ENCODE measurements at regions not wholly inside any gene's neighbourhood (a gene's known extent, or its start where the extent isn't known, plus 50 kb on each side); places are given as distances from the start of the nearest gene placed in this dataset.

GRCh38 chr6:56393615-56394612 lies 146.5 kb upstream of the COL21A1 start:
- H3K9me3 ChIP-seq (ENCODE audit: control insufficient read depth in 2 of 2, insufficient read depth in 1 of 2, low read length in 1 of 2) = no peaks in the 10 kb centered on the region
- no peaks in the 10 kb centered on the region for H3K27me3 ChIP-seq (ENCODE audit: control insufficient read depth in 2 of 2, insufficient read depth in 1 of 2, low read length in 1 of 2)
- no peak overlapping the region for H3K27ac ChIP-seq (ENCODE audit: low read depth in 1 of 2, low read length in 1 of 2)
- no peak overlapping the region for H3K4me3 ChIP-seq (ENCODE audit: low read length in 2 of 2)
- 96% methylated on average over 13 of the region's 13 CpGs for WGBS
- DNase-seq (ENCODE audit: low read depth in 6 of 9, low spot score in 9 of 9) = no peak
- H3K4me1 ChIP-seq (ENCODE audit: control insufficient read depth in 2 of 2, insufficient read depth in 2 of 2, low read length in 2 of 2) = no peaks in the 10 kb centered on the region
- H3K36me3 ChIP-seq (ENCODE audit: control insufficient read depth in 2 of 2, insufficient read depth in 2 of 2, low read length in 1 of 2) = no peaks in the 10 kb centered on the region

- no peak overlapping the region for H3K27ac ChIP-seq (ENCODE audit: low read depth in 1 of 2, low read length in 1 of 2)
- DNase-seq (ENCODE audit: low read depth in 6 of 9, low spot score in 9 of 9) = no peak
- H3K36me3 ChIP-seq (ENCODE audit: control insufficient read depth in 2 of 2, insufficient read depth in 2 of 2, low read length in 1 of 2) = no peaks in the 10 kb centered on the region
- H3K9me3 ChIP-seq (ENCODE audit: control insufficient read depth in 2 of 2, insufficient read depth in 1 of 2, low read length in 1 of 2) = no peaks in the 10 kb centered on the region
- H3K4me3 ChIP-seq (ENCODE audit: low read length in 2 of 2) = no peak overlapping the region
- no peaks in the 10 kb centered on the region for H3K4me1 ChIP-seq (ENCODE audit: control insufficient read depth in 2 of 2, insufficient read depth in 2 of 2, low read length in 2 of 2)
- no peaks in the 10 kb centered on the region for H3K27me3 ChIP-seq (ENCODE audit: control insufficient read depth in 2 of 2, insufficient read depth in 1 of 2, low read length in 1 of 2)
Measured at GRCh38 chr6:56388415-56388755, 141.0 kb upstream of the COL21A1 start.

GRCh38 chr6:56387621-56388414 lies 140.4 kb upstream of the COL21A1 start:
- Histone ChIP-seq H3K4me3 (ENCODE audit: low read length in 2 of 2) (no peak overlapping the region), H3K27me3 (ENCODE audit: control insufficient read depth in 2 of 2, insufficient read depth in 1 of 2, low read length in 1 of 2) (no peaks in the 10 kb centered on the region), H3K9me3 (ENCODE audit: control insufficient read depth in 2 of 2, insufficient read depth in 1 of 2, low read length in 1 of 2) (no peaks in the 10 kb centered on the region), H3K4me1 (ENCODE audit: control insufficient read depth in 2 of 2, insufficient read depth in 2 of 2, low read length in 2 of 2) (no peaks in the 10 kb centered on the region), H3K27ac (ENCODE audit: low read depth in 1 of 2, low read length in 1 of 2) (no peak overlapping the region), H3K36me3 (ENCODE audit: control insufficient read depth in 2 of 2, insufficient read depth in 2 of 2, low read length in 1 of 2) (no peaks in the 10 kb centered on the region)
- DNase-seq (ENCODE audit: low read depth in 6 of 9, low spot score in 9 of 9) = no peak
- 95% methylated on average over 2 of the region's 2 CpGs for WGBS

GRCh38 chr6:56386717-56387116 lies 139.3 kb upstream of the COL21A1 start:
- H3K4me1 ChIP-seq (ENCODE audit: control insufficient read depth in 2 of 2, insufficient read depth in 2 of 2, low read length in 2 of 2) = no peaks in the 10 kb centered on the region
- H3K4me3 ChIP-seq (ENCODE audit: low read length in 2 of 2) = no peak overlapping the region
- 96% methylated on average over 1 of the region's 1 CpG for WGBS
- no peaks in the 10 kb centered on the region for H3K36me3 ChIP-seq (ENCODE audit: control insufficient read depth in 2 of 2, insufficient read depth in 2 of 2, low read length in 1 of 2)
- no peaks in the 10 kb centered on the region for H3K9me3 ChIP-seq (ENCODE audit: control insufficient read depth in 2 of 2, insufficient read depth in 1 of 2, low read length in 1 of 2)
- no peak for DNase-seq (ENCODE audit: low read depth in 6 of 9, low spot score in 9 of 9)
- no peaks in the 10 kb centered on the region for H3K27me3 ChIP-seq (ENCODE audit: control insufficient read depth in 2 of 2, insufficient read depth in 1 of 2, low read length in 1 of 2)
- no peak overlapping the region for H3K27ac ChIP-seq (ENCODE audit: low read depth in 1 of 2, low read length in 1 of 2)

- Histone ChIP-seq H3K4me3 (ENCODE audit: low read length in 2 of 2) (no peak overlapping the region), H3K27me3 (ENCODE audit: control insufficient read depth in 2 of 2, insufficient read depth in 1 of 2, low read length in 1 of 2) (no peaks in the 10 kb centered on the region), H3K4me1 (ENCODE audit: control insufficient read depth in 2 of 2, insufficient read depth in 2 of 2, low read length in 2 of 2) (no peaks in the 10 kb centered on the region), H3K27ac (ENCODE audit: low read depth in 1 of 2, low read length in 1 of 2) (no peak overlapping the region), H3K9me3 (ENCODE audit: control insufficient read depth in 2 of 2, insufficient read depth in 1 of 2, low read length in 1 of 2) (no peaks in the 10 kb centered on the region), H3K36me3 (ENCODE audit: control insufficient read depth in 2 of 2, insufficient read depth in 2 of 2, low read length in 1 of 2) (no peaks in the 10 kb centered on the region)
- no peak for DNase-seq (ENCODE audit: low read depth in 6 of 9, low spot score in 9 of 9)
- WGBS = 94% methylated on average over 6 of the region's 6 CpGs
Measured at GRCh38 chr6:56385981-56386593, 138.7 kb upstream of the COL21A1 start.

- Histone ChIP-seq H3K36me3 (ENCODE audit: control insufficient read depth in 2 of 2, insufficient read depth in 2 of 2, low read length in 1 of 2) (no peaks in the 10 kb centered on the region), H3K27ac (ENCODE audit: low read depth in 1 of 2, low read length in 1 of 2) (no peak overlapping the region), H3K9me3 (ENCODE audit: control insufficient read depth in 2 of 2, insufficient read depth in 1 of 2, low read length in 1 of 2) (no peaks in the 10 kb centered on the region), H3K4me1 (ENCODE audit: control insufficient read depth in 2 of 2, insufficient read depth in 2 of 2, low read length in 2 of 2) (peaks cover 0 to 5% of the 10 kb centered on the region in 2 donors), H3K4me3 (ENCODE audit: low read length in 2 of 2) (no peak overlapping the region), H3K27me3 (ENCODE audit: control insufficient read depth in 2 of 2, insufficient read depth in 1 of 2, low read length in 1 of 2) (no peaks in the 10 kb centered on the region)
- 97% methylated on average over 1 of the region's 1 CpG for WGBS
- DNase-seq (ENCODE audit: low read depth in 6 of 9, low spot score in 9 of 9) = no peak
Measured at GRCh38 chr6:56383160-56383559, 135.8 kb upstream of the COL21A1 start.

GRCh38 chr6:56382416-56382940 lies 135.1 kb upstream of the COL21A1 start:
- peaks cover 0 to 5% of the 10 kb centered on the region in 2 donors for H3K4me1 ChIP-seq (ENCODE audit: control insufficient read depth in 2 of 2, insufficient read depth in 2 of 2, low read length in 2 of 2)
- no peaks in the 10 kb centered on the region for H3K36me3 ChIP-seq (ENCODE audit: control insufficient read depth in 2 of 2, insufficient read depth in 2 of 2, low read length in 1 of 2)
- no peak overlapping the region for H3K4me3 ChIP-seq (ENCODE audit: low read length in 2 of 2)
- DNase-seq (ENCODE audit: low read depth in 6 of 9, low spot score in 9 of 9) = no peak
- no peaks in the 10 kb centered on the region for H3K9me3 ChIP-seq (ENCODE audit: control insufficient read depth in 2 of 2, insufficient read depth in 1 of 2, low read length in 1 of 2)
- H3K27me3 ChIP-seq (ENCODE audit: control insufficient read depth in 2 of 2, insufficient read depth in 1 of 2, low read length in 1 of 2) = no peaks in the 10 kb centered on the region
- no peak overlapping the region for H3K27ac ChIP-seq (ENCODE audit: low read depth in 1 of 2, low read length in 1 of 2)

- Histone ChIP-seq H3K4me1 (ENCODE audit: control insufficient read depth in 2 of 2, insufficient read depth in 2 of 2, low read length in 2 of 2) (peaks cover 0 to 5% of the 10 kb centered on the region in 2 donors), H3K9me3 (ENCODE audit: control insufficient read depth in 2 of 2, insufficient read depth in 1 of 2, low read length in 1 of 2) (no peaks in the 10 kb centered on the region), H3K27me3 (ENCODE audit: control insufficient read depth in 2 of 2, insufficient read depth in 1 of 2, low read length in 1 of 2) (no peaks in the 10 kb centered on the region), H3K4me3 (ENCODE audit: low read length in 2 of 2) (no peak overlapping the region), H3K27ac (ENCODE audit: low read depth in 1 of 2, low read length in 1 of 2) (no peak overlapping the region), H3K36me3 (ENCODE audit: control insufficient read depth in 2 of 2, insufficient read depth in 2 of 2, low read length in 1 of 2) (no peaks in the 10 kb centered on the region)
- DNase-seq (ENCODE audit: low read depth in 6 of 9, low spot score in 9 of 9) = no peak
- WGBS = 76% methylated on average over 4 of the region's 4 CpGs
Measured at GRCh38 chr6:56381801-56382251, 134.4 kb upstream of the COL21A1 start.

All from thymus (tissue), 11 donors.